ENCODE measurements at regions not wholly inside any gene's neighbourhood (a gene's known extent, or its start where the extent isn't known, plus 50 kb on each side); places are given as distances from the start of the nearest gene placed in this dataset.

DNA sequence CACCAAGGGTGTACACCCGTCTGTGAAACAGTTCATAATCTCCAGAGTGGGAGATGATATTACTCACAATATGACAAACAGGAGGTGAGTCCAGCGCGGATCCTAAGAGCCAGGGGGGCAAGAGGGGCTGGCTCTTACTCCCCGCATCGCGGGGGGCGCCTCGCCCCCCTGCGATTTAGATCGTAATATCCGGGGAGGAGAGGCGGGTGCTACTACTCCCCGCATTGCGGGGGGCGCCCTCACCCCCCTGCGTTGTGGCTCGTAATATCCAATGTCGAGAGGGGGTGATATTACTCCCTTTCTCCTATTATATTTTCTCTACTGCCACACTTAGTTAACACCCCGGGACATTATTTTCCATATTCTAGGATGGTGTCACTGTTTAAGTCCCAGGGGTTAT, 131.9 kb downstream of the ADRA2C start:
- TF ChIP-seq, protein P1, sequence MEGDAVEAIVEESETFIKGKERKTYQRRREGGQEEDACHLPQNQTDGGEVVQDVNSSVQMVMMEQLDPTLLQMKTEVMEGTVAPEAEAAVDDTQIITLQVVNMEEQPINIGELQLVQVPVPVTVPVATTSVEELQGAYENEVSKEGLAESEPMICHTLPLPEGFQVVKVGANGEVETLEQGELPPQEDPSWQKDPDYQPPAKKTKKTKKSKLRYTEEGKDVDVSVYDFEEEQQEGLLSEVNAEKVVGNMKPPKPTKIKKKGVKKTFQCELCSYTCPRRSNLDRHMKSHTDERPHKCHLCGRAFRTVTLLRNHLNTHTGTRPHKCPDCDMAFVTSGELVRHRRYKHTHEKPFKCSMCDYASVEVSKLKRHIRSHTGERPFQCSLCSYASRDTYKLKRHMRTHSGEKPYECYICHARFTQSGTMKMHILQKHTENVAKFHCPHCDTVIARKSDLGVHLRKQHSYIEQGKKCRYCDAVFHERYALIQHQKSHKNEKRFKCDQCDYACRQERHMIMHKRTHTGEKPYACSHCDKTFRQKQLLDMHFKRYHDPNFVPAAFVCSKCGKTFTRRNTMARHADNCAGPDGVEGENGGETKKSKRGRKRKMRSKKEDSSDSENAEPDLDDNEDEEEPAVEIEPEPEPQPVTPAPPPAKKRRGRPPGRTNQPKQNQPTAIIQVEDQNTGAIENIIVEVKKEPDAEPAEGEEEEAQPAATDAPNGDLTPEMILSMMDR (conservative IDR thresholded peaks at IDR 0.05; ENCODE audit: low read length), result no peak
- no peak for TF ChIP-seq EZH2phosphoT487 (IDR thresholded peaks at IDR 0.05; ENCODE audit: borderline replicate concordance, low read depth, low read length)

All from OCI-LY7 (cell line).